ENCODE measurements at regions not wholly inside any gene's neighbourhood (a gene's known extent, or its start where the extent isn't known, plus 50 kb on each side); places are given as distances from the start of the nearest gene placed in this dataset.

GRCh38 chr19:5222821-5223321 lies 117.7 kb downstream of the PTPRS start:
- TF ChIP-seq CTCF (IDR thresholded peaks at IDR 0.05) (no peak), EP300 (IDR thresholded peaks at IDR 0.05) (no peak), POLR2A (IDR thresholded peaks at IDR 0.05) (no peak), POLR2AphosphoS5 (IDR thresholded peaks at IDR 0.05) (no peak)

All from gastroesophageal sphincter (tissue), 3 donors.